ENCODE measurements at regions not wholly inside any gene's neighbourhood (a gene's known extent, or its start where the extent isn't known, plus 50 kb on each side); places are given as distances from the start of the nearest gene placed in this dataset.

DNA sequence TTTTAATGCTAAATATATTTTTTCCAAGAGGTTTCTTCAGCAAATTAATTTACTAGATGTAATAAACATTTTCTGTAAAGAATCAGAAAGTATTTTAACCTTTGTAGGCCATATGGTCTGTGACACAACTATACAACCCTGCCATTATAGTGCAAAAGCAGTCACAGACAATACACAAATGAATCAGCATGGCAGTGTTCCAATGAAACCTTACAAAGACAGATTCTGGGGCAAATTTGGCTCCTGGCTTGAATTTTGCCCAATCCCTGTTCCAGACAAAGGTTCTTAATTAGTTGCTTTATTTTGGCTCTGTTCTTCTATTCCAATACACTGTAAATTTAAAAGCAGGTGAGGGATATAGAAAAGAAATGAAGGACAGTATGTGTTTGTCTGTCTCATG, 352.5 kb downstream of the C12orf50 start:
- Histone ChIP-seq H3K36me3 (no peaks in the 10 kb centered on the region), H3K4me3 (no peak overlapping the region), H3K27me3 (replicated peaks in 1 of 7) (no peaks in the 10 kb centered on the region), H3K9me3 (no peaks in the 10 kb centered on the region), H3K4me1 (no peaks in the 10 kb centered on the region), H3K27ac (no peak overlapping the region)
- TF ChIP-seq, protein P1, sequence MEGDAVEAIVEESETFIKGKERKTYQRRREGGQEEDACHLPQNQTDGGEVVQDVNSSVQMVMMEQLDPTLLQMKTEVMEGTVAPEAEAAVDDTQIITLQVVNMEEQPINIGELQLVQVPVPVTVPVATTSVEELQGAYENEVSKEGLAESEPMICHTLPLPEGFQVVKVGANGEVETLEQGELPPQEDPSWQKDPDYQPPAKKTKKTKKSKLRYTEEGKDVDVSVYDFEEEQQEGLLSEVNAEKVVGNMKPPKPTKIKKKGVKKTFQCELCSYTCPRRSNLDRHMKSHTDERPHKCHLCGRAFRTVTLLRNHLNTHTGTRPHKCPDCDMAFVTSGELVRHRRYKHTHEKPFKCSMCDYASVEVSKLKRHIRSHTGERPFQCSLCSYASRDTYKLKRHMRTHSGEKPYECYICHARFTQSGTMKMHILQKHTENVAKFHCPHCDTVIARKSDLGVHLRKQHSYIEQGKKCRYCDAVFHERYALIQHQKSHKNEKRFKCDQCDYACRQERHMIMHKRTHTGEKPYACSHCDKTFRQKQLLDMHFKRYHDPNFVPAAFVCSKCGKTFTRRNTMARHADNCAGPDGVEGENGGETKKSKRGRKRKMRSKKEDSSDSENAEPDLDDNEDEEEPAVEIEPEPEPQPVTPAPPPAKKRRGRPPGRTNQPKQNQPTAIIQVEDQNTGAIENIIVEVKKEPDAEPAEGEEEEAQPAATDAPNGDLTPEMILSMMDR (IDR thresholded peaks at IDR 0.05 in 8 of 11, conservative IDR thresholded peaks at IDR 0.05 in 3 of 11) = no peak
- TF ChIP-seq POLR2A (IDR thresholded peaks at IDR 0.05) (no peak), POLR2AphosphoS5 (IDR thresholded peaks at IDR 0.05) (no peak)
- intact Hi-C loops (cut with DNase I; ENCODE audit: low total_unique reads) = no loop called here
- DNase-seq = no peak

DNA sequence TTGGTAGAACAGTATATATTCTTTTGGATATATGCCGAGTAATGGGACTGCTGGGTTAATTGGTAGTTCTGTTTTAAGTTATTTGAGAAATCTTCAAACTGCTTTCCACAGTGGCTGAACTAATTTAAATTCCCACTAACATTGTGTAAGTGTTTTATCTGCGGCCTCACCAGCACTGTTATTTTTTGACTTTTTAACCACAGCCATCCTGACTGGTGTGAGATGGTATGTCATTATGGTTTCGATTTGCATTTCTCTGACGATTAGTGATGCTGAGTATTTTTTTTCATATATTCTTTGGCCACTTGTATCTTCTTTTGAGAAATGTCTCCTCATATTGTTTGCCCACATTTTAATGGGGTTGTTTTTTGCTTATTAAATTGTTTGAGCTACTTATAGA, 357.4 kb downstream of the C12orf50 start:
- Histone ChIP-seq H3K27me3 (replicated peaks in 1 of 7) (no peaks in the 10 kb centered on the region), H3K4me1 (no peaks in the 10 kb centered on the region), H3K4me3 (no peak overlapping the region), H3K9me3 (no peaks in the 10 kb centered on the region), H3K36me3 (no peaks in the 10 kb centered on the region), H3K27ac (no peak overlapping the region)
- 88 to 95% (median 91%) methylated on average over 4 of the region's 4 CpGs for WGBS, 5 donors
- intact Hi-C loops (cut with DNase I; ENCODE audit: low total_unique reads) = no loop called here
- TF ChIP-seq, protein P1 (IDR thresholded peaks at IDR 0.05 in 8 of 11, conservative IDR thresholded peaks at IDR 0.05 in 3 of 11) = no peak
- no peak for TF ChIP-seq POLR2A (IDR thresholded peaks at IDR 0.05)
- no peak for TF ChIP-seq POLR2AphosphoS5 (IDR thresholded peaks at IDR 0.05)
- DNase-seq = no peak

DNA sequence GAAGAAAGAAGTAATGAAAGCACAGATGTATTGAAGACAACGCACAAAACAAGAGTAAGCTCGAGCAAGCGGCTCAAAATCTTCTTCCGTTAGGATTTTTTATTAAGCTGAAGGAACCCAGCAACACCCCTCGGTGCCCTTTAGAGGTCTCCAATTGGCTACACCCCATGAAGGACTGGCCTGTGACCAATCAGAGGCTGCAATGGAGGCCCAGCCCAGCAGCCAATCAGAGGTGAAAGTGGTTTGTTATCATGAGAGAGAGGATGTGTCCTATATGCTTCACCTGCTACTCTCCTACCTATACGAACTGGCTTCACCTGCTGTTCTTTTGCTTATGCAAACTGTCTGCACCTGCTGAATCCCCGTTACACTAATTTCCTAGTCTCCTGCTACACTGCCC, 358.8 kb downstream of the C12orf50 start:
- 87 to 92% (median 89%) methylated on average over 7 of the region's 7 CpGs for WGBS, 5 donors
- no peak overlapping the region for H3K27ac ChIP-seq
- no peak for TF ChIP-seq POLR2AphosphoS5 (IDR thresholded peaks at IDR 0.05)
- TF ChIP-seq POLR2A (IDR thresholded peaks at IDR 0.05) = no peak
- TF ChIP-seq, protein P1 (IDR thresholded peaks at IDR 0.05 in 8 of 11, conservative IDR thresholded peaks at IDR 0.05 in 3 of 11) = no peak
- H3K27me3 ChIP-seq (replicated peaks in 1 of 7) = no peaks in the 10 kb centered on the region
- H3K4me3 ChIP-seq = no peak overlapping the region
- no peaks in the 10 kb centered on the region for H3K9me3 ChIP-seq
- intact Hi-C loops (cut with DNase I; ENCODE audit: low total_unique reads) = no loop called here
- H3K36me3 ChIP-seq = no peaks in the 10 kb centered on the region
- no peak for DNase-seq
- no peaks in the 10 kb centered on the region for H3K4me1 ChIP-seq

DNA sequence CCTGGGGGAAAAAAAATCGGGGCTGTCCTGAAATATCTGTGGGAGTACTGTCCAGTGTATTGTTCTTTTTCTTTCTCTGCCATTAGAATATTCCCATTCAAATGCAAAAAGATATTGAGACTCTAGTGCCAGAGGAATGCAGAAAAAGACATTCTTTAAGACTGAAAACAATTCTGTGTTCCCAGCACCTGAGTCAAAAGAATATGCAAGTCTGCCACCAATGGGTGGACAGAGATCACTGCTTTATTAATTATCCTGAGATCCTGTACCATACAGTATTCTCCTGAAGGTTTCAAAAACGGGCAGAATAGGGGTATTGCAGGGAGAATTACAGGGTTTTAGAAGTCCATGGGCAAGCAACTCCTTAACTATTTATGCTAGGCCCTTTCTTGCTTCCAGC, 361.8 kb downstream of the C12orf50 start:
- Histone ChIP-seq H3K4me1 (peaks cover 0 to 2% (median 0%) of the 10 kb centered on the region in 6 donors), H3K27me3 (replicated peaks in 1 of 7) (no peaks in the 10 kb centered on the region), H3K4me3 (no peak overlapping the region), H3K9me3 (no peaks in the 10 kb centered on the region), H3K27ac (no peak overlapping the region), H3K36me3 (no peaks in the 10 kb centered on the region)
- intact Hi-C loops (cut with DNase I; ENCODE audit: low total_unique reads) = no loop called here
- no peak for DNase-seq
- WGBS, 5 donors = 41 to 67% (median 62%) methylated on average over 2 of the region's 2 CpGs
- no peak for TF ChIP-seq POLR2AphosphoS5 (IDR thresholded peaks at IDR 0.05)
- TF ChIP-seq, protein P1 (IDR thresholded peaks at IDR 0.05 in 8 of 11, conservative IDR thresholded peaks at IDR 0.05 in 3 of 11) = no peak
- no peak for TF ChIP-seq POLR2A (IDR thresholded peaks at IDR 0.05)
